ENCODE measurements at regions not wholly inside any gene's neighbourhood (a gene's known extent, or its start where the extent isn't known, plus 50 kb on each side); places are given as distances from the start of the nearest gene placed in this dataset.
"Not testable (repeated sequence)": the region's sequence is repeated elsewhere in the genome, so short reads cannot be mapped to it uniquely, and the experiment has no call there.

DNA sequence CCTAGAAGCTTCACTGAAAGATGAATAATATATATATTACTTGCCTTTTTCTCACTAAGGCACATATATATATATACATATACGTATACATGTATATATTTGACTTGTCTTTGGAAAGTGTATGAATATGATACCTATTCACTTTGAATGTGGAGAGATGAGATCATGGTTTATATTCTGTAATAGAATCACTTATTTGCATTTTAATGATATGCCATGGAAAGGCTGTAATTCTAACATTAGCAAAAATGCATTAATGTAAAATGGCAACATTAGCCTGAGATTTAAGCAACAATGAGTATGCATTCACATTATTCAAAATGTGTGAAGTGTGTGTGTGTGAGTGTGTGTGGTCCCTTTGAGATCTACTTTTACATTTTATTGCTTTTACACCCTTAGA lies 54.5 kb upstream of the PRKD1 start:
- Histone ChIP-seq H3K27ac (ENCODE audit: low read depth, low read length) (no peak overlapping the region), H3K4me3 (ENCODE audit: low read depth, low read length) (no peak overlapping the region), H3K36me3 (ENCODE audit: control insufficient read depth, insufficient read depth, low read length) (no peaks in the 10 kb centered on the region), H3K27me3 (ENCODE audit: control insufficient read depth, insufficient read depth, low read length) (no peaks in the 10 kb centered on the region), H3K4me1 (ENCODE audit: control insufficient read depth, insufficient read depth, low read length) (no peaks in the 10 kb centered on the region), H3K9me3 (ENCODE audit: control insufficient read depth, insufficient read depth, low read length) (no peaks in the 10 kb centered on the region), H3K9ac (ENCODE audit: low read depth, low read length) (no peak overlapping the region)

DNA sequence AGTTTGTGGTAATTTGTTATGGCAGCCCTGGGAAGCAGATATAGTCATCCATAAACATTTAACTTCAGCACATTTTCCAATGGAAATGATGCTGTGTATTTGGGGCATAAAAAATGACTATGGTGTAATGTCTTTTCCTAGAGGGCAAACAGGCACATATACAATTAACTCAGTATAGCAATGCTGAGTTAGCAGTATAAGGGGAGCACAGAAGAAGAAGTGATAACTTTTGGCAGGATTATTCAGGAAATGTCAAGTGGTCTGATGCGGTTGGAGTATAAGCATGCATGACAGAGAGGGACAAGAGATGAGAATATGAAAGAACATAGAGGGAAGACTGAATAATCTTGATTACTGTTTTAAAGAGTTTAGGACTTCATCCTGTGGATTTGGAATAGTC lies 55.3 kb upstream of the PRKD1 start:
- Histone ChIP-seq H3K27ac (ENCODE audit: low read depth, low read length) (no peak overlapping the region), H3K9me3 (ENCODE audit: control insufficient read depth, insufficient read depth, low read length) (no peaks in the 10 kb centered on the region), H3K4me3 (ENCODE audit: low read depth, low read length) (no peak overlapping the region), H3K36me3 (ENCODE audit: control insufficient read depth, insufficient read depth, low read length) (no peaks in the 10 kb centered on the region), H3K27me3 (ENCODE audit: control insufficient read depth, insufficient read depth, low read length) (no peaks in the 10 kb centered on the region), H3K4me1 (ENCODE audit: control insufficient read depth, insufficient read depth, low read length) (no peaks in the 10 kb centered on the region), H3K9ac (ENCODE audit: low read depth, low read length) (no peak overlapping the region)

DNA sequence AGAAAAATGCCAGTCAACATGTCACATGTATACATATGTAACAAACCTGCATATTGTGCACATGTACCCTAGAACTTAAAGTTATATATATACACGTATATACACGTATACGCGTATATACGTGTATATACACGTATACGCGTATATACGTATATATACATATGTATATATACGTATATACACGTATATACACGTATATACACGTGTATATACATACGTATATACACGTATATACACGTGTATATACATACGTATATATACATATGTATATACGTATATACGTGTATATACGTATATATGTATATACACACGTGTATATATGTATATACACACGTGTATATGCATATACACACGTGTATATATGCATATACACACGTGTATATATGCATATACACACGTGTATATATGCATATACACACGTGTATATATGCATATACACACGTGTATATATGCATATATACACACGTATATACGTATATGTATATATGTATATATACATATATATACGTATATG lies 62.8 kb upstream of the PRKD1 start:
- H3K36me3 ChIP-seq (ENCODE audit: control insufficient read depth, insufficient read depth, low read length); H3K4me3 ChIP-seq (ENCODE audit: low read depth, low read length); H3K4me1 ChIP-seq (ENCODE audit: control insufficient read depth, insufficient read depth, low read length); H3K27ac ChIP-seq (ENCODE audit: low read depth, low read length); H3K27me3 ChIP-seq (ENCODE audit: control insufficient read depth, insufficient read depth, low read length); H3K9ac ChIP-seq (ENCODE audit: low read depth, low read length); H3K9me3 ChIP-seq (ENCODE audit: control insufficient read depth, insufficient read depth, low read length): not testable (repeated sequence)

DNA sequence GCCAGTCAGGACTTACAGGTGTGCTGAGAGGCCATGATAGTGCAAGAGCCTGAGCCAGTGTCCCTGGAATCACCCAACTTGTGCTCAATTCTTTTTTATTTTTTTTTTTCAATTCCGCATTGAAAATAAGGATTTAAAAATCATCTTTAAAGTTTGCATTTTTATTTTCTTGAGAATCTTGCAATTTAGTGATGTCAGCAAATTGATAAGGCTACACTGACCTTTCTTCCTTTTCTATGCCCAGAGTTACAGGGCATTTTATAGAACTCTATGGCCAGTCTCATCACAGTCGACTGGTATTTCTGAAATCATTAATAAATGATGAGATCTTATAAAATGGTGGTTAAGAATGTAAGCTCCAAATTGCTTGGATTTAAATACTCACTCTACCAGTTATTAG lies 63.3 kb upstream of the PRKD1 start:
- H3K9me3 ChIP-seq (ENCODE audit: control insufficient read depth, insufficient read depth, low read length), result no peaks in the 10 kb centered on the region
- no peaks in the 10 kb centered on the region for H3K27me3 ChIP-seq (ENCODE audit: control insufficient read depth, insufficient read depth, low read length)
- H3K4me3 ChIP-seq (ENCODE audit: low read depth, low read length), result no peak overlapping the region
- H3K9ac ChIP-seq (ENCODE audit: low read depth, low read length), result no peak overlapping the region
- H3K36me3 ChIP-seq (ENCODE audit: control insufficient read depth, insufficient read depth, low read length), result no peaks in the 10 kb centered on the region
- H3K27ac ChIP-seq (ENCODE audit: low read depth, low read length), result no peak overlapping the region
- H3K4me1 ChIP-seq (ENCODE audit: control insufficient read depth, insufficient read depth, low read length), result no peaks in the 10 kb centered on the region

DNA sequence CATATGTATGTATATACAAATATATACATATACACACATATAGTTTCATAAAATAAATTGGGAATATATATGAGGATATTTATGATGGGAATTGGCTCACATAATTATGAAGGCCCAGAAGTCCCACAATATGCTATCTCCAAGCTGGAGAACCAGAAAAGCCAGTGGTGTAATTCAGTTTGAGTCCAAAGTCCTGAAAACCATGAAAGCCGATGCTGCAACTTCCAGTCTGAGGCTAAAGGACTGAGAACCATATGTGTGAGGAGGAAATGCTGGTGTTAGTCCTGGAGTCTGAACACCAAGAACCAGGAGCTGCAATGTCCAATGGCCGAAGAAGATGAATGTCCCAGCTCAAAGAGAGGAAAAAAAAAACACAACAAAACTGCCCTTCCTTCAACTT lies 65.5 kb upstream of the PRKD1 start:
- H3K27me3 ChIP-seq (ENCODE audit: control insufficient read depth, insufficient read depth, low read length), result no peaks in the 10 kb centered on the region
- no peak overlapping the region for H3K9ac ChIP-seq (ENCODE audit: low read depth, low read length)
- no peaks in the 10 kb centered on the region for H3K9me3 ChIP-seq (ENCODE audit: control insufficient read depth, insufficient read depth, low read length)
- H3K4me3 ChIP-seq (ENCODE audit: low read depth, low read length), result no peak overlapping the region
- no peaks in the 10 kb centered on the region for H3K36me3 ChIP-seq (ENCODE audit: control insufficient read depth, insufficient read depth, low read length)
- no peaks in the 10 kb centered on the region for H3K4me1 ChIP-seq (ENCODE audit: control insufficient read depth, insufficient read depth, low read length)
- H3K27ac ChIP-seq (ENCODE audit: low read depth, low read length), result no peak overlapping the region

DNA sequence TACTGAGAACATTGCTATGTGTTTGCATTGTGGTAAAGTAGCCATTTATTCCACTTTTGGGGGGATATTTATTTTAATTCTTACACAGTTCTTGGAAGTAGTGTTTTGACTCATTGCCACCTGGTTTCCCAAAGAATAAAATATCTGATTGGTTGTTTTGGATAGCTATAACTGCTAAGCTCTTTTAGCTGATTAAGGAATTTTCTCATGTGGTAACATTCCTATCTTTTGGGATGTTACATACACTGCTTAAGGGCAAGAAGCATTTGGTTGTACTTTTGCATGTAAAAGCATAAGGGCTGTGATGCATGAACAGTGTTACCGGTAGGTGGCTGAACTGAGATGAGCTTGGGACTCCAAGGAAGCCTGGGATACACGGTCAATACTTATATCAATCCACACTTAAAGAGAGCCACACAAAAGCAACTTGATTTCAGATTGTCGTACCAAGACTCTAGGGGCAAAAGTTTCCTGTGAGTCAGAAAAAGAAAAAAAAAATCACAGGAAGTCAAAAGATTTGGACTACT lies 71.4 kb upstream of the PRKD1 start:
- Histone ChIP-seq H3K9ac (ENCODE audit: low read depth, low read length) (no peak overlapping the region), H3K9me3 (ENCODE audit: control insufficient read depth, insufficient read depth, low read length) (no peaks in the 10 kb centered on the region), H3K4me1 (ENCODE audit: control insufficient read depth, insufficient read depth, low read length) (0 out of 2 replicates have a peak, but pooled peaks cover 5% of the 10 kb centered on the region), H3K36me3 (ENCODE audit: control insufficient read depth, insufficient read depth, low read length) (no peaks in the 10 kb centered on the region), H3K27me3 (ENCODE audit: control insufficient read depth, insufficient read depth, low read length) (no peaks in the 10 kb centered on the region), H3K4me3 (ENCODE audit: low read depth, low read length) (no peak overlapping the region), H3K27ac (ENCODE audit: low read depth, low read length) (no peak overlapping the region)

DNA sequence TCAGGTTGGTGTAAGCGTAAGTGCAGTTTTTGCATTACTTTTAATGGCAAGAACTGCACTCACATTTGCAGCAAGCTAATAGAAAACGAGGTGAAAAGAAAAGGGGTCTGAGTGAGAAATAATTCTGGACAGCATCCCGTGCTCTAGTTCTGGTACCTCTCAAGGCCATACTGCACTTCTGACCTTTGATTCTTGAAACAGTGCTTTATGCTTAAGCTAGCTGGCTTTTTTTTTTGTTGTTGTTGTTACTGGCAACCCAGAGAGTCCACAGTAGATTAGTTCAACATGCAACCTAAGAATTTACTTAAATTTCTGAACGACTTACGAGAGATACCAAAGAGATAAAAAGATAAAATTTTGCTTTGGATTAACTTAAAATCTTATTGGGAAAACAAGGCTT lies 75.2 kb upstream of the PRKD1 start:
- H3K27ac ChIP-seq (ENCODE audit: low read depth, low read length), result no peak overlapping the region
- H3K9me3 ChIP-seq (ENCODE audit: control insufficient read depth, insufficient read depth, low read length), result no peaks in the 10 kb centered on the region
- no peak overlapping the region for H3K9ac ChIP-seq (ENCODE audit: low read depth, low read length)
- 0 out of 2 replicates have a peak, but pooled peaks cover 5% of the 10 kb centered on the region for H3K4me1 ChIP-seq (ENCODE audit: control insufficient read depth, insufficient read depth, low read length)
- H3K4me3 ChIP-seq (ENCODE audit: low read depth, low read length), result no peak overlapping the region
- H3K36me3 ChIP-seq (ENCODE audit: control insufficient read depth, insufficient read depth, low read length), result no peaks in the 10 kb centered on the region
- no peaks in the 10 kb centered on the region for H3K27me3 ChIP-seq (ENCODE audit: control insufficient read depth, insufficient read depth, low read length)

DNA sequence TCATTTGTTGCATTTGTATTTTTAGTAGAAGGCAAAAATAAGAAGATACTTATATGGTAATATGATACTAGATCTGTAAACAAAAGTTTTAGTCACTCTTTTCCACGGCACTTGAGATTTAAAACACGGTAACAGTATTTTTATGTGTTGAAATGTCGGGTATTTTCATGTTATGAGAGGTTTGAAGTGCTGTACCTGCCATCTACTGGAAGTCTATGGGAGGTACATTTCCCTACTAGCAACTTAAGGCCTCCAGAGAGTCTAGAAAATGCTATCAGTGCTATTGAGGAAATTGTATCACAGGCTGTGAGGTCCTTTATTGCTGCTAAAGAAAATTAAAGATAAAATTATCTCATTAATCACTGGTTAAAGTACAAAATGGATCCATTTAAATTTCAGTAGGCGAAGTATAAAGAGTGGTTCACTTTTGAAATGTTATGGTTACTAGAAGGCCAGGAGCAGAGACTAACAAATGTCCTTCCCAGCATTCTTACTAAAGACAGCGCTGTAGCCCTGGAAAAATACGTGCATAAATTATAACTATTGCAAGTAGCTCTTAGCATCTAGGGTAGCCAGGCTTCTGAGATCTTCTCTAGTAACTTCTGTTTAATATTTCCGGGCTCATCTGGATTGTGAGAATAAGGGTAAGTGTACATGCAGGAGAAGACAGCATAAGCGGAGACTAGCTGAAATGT lies 77.6 kb upstream of the PRKD1 start:
- H3K27ac ChIP-seq (ENCODE audit: low read depth, low read length), result no peak overlapping the region
- H3K4me1 ChIP-seq (ENCODE audit: control insufficient read depth, insufficient read depth, low read length), result 0 out of 2 replicates have a peak, but pooled peaks cover 5% of the 10 kb centered on the region
- no peaks in the 10 kb centered on the region for H3K36me3 ChIP-seq (ENCODE audit: control insufficient read depth, insufficient read depth, low read length)
- H3K9me3 ChIP-seq (ENCODE audit: control insufficient read depth, insufficient read depth, low read length), result no peaks in the 10 kb centered on the region; the same call in 1 of the 2 replicates
- H3K27me3 ChIP-seq (ENCODE audit: control insufficient read depth, insufficient read depth, low read length), result no peaks in the 10 kb centered on the region
- H3K4me3 ChIP-seq (ENCODE audit: low read depth, low read length), result no peak overlapping the region
- no peak overlapping the region for H3K9ac ChIP-seq (ENCODE audit: low read depth, low read length)

DNA sequence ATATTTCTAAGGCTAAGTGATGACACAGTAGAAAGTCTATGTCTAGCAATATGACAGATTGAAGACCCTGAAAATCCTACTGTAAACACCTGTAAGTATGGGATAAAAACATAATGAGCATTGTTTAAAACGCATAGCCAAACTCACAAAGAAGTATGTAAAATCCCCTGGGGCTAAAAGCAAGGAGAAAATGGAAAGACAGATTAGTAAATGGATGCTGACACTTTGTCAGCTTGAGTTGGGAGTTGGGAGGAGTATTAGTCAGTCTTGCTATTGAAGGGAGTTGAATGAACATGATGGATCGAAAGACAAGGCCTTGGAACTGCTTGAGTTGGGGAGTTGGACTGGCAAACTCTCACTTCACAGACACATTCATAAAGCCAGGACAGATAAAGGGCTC lies 79.0 kb upstream of the PRKD1 start:
- H3K36me3 ChIP-seq (ENCODE audit: control insufficient read depth, insufficient read depth, low read length), result no peaks in the 10 kb centered on the region

DNA sequence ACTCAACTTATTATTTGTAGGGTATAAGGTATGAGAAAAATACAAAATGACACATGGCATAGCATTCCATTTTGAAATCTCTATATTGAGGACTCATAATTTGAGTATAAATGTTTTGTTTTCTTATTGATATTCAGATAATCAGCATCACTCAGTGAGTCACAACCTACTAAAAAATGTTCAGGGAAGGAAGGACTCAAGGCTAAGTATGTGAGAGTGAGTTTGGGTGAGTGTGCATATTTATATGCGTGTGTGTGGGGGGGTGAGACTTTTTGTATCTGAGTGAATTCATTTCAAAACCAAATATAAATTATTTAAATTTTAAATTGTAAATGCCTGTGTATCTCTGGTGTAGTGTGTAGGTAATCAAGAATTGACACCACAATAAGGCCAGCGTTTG lies 87.8 kb upstream of the PRKD1 start:
- Histone ChIP-seq H3K9me3 (ENCODE audit: control insufficient read depth, insufficient read depth, low read length) (no peaks in the 10 kb centered on the region), H3K4me1 (ENCODE audit: control insufficient read depth, insufficient read depth, low read length) (no peaks in the 10 kb centered on the region)

More for the DNA sequence above, 79.0 kb upstream of the PRKD1 start:
- Histone ChIP-seq H3K4me1 (ENCODE audit: control insufficient read depth, insufficient read depth, low read length) (0 out of 2 replicates have a peak, but pooled peaks cover 5% of the 10 kb centered on the region), H3K27me3 (ENCODE audit: control insufficient read depth, insufficient read depth, low read length) (no peaks in the 10 kb centered on the region), H3K4me3 (ENCODE audit: low read depth, low read length) (no peak overlapping the region), H3K27ac (ENCODE audit: low read depth, low read length) (no peak overlapping the region), H3K9ac (ENCODE audit: low read depth, low read length) (no peak overlapping the region), H3K9me3 (ENCODE audit: control insufficient read depth, insufficient read depth, low read length) (no peaks in the 10 kb centered on the region; the same call in 1 of the 2 replicates)

DNA sequence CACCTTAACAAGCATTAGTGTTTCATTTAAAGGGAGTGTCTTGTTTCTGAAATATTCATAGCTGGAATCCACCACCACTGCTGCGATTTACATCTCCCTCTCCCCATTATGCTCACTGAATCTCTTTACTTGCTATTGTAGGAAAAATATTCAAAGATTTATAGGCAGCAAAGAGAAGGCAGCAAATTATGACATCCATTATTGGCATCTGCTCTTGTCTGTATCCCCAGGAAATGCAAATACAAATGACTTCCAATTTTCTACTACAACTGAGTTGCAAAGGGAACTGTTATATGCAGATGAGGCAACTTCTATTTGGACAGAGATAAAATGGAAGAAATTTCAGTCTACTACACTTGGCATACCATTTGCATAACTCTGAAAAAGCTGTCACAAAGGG lies 88.4 kb upstream of the PRKD1 start:
- H3K9ac ChIP-seq (ENCODE audit: low read depth, low read length), result no peak overlapping the region
- no peaks in the 10 kb centered on the region for H3K4me1 ChIP-seq (ENCODE audit: control insufficient read depth, insufficient read depth, low read length)
- no peak overlapping the region for H3K4me3 ChIP-seq (ENCODE audit: low read depth, low read length)
- H3K36me3 ChIP-seq (ENCODE audit: control insufficient read depth, insufficient read depth, low read length), result no peaks in the 10 kb centered on the region
- no peak overlapping the region for H3K27ac ChIP-seq (ENCODE audit: low read depth, low read length)
- no peaks in the 10 kb centered on the region for H3K9me3 ChIP-seq (ENCODE audit: control insufficient read depth, insufficient read depth, low read length)
- no peaks in the 10 kb centered on the region for H3K27me3 ChIP-seq (ENCODE audit: control insufficient read depth, insufficient read depth, low read length)

More for the DNA sequence above, 87.8 kb upstream of the PRKD1 start:
- Histone ChIP-seq H3K27me3 (ENCODE audit: control insufficient read depth, insufficient read depth, low read length) (no peaks in the 10 kb centered on the region), H3K9ac (ENCODE audit: low read depth, low read length) (no peak overlapping the region), H3K36me3 (ENCODE audit: control insufficient read depth, insufficient read depth, low read length) (no peaks in the 10 kb centered on the region), H3K27ac (ENCODE audit: low read depth, low read length) (no peak overlapping the region), H3K4me3 (ENCODE audit: low read depth, low read length) (no peak overlapping the region)
